ENCODE measurements at regions not wholly inside any gene's neighbourhood (a gene's known extent, or its start where the extent isn't known, plus 50 kb on each side); places are given as distances from the start of the nearest gene placed in this dataset.

- H3K9me3 ChIP-seq (ENCODE audit: control insufficient read depth, insufficient read depth, low read depth, low read length) = no peaks in the 10 kb centered on the region
- H2AFZ ChIP-seq (ENCODE audit: low read length) = no peak overlapping the region
- H3K4me2 ChIP-seq (ENCODE audit: extremely low read depth, insufficient read depth, low read length) = no peak overlapping the region
- no peak for DNase-seq (ENCODE audit: low read depth in 2 of 2)
- H3K36me3 ChIP-seq (ENCODE audit: control insufficient read depth, insufficient read depth, low read length) = no peaks in the 10 kb centered on the region
- H3K79me2 ChIP-seq (ENCODE audit: control insufficient read depth, insufficient read depth, low read length) = no peaks in the 10 kb centered on the region
- H3K4me3 ChIP-seq (replicated peaks in 1 of 4; ENCODE audit: control extremely low read depth in 1 of 4, insufficient read depth in 1 of 4, low read depth in 3 of 4, low read length in 4 of 4) = no peak overlapping the region
- no peaks in the 10 kb centered on the region for H3K27me3 ChIP-seq (ENCODE audit: control insufficient read depth, insufficient read depth, low read length)
- H3K9ac ChIP-seq (ENCODE audit: insufficient read depth, low read length) = no peak overlapping the region
- no peak for TF ChIP-seq EZH2 (IDR thresholded peaks at IDR 0.05; ENCODE audit: low read length, missing control alignments)
- TF ChIP-seq, protein P1, sequence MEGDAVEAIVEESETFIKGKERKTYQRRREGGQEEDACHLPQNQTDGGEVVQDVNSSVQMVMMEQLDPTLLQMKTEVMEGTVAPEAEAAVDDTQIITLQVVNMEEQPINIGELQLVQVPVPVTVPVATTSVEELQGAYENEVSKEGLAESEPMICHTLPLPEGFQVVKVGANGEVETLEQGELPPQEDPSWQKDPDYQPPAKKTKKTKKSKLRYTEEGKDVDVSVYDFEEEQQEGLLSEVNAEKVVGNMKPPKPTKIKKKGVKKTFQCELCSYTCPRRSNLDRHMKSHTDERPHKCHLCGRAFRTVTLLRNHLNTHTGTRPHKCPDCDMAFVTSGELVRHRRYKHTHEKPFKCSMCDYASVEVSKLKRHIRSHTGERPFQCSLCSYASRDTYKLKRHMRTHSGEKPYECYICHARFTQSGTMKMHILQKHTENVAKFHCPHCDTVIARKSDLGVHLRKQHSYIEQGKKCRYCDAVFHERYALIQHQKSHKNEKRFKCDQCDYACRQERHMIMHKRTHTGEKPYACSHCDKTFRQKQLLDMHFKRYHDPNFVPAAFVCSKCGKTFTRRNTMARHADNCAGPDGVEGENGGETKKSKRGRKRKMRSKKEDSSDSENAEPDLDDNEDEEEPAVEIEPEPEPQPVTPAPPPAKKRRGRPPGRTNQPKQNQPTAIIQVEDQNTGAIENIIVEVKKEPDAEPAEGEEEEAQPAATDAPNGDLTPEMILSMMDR (conservative IDR thresholded peaks at IDR 0.05 in 1 of 2, IDR thresholded peaks at IDR 0.05 in 1 of 2; ENCODE audit: low read depth in 1 of 2, low read length in 2 of 2) = no peak
- H3K27ac ChIP-seq (ENCODE audit: insufficient read depth, low read length) = no peak overlapping the region
- no peaks in the 10 kb centered on the region for H4K20me1 ChIP-seq (ENCODE audit: control insufficient read depth, extremely low read depth, insufficient read depth, low read length)
- no peaks in the 10 kb centered on the region for H3K4me1 ChIP-seq (ENCODE audit: control insufficient read depth, extremely low read depth, insufficient read depth, low read length)
Observed at GRCh38 chr10:86591436-86591835, 62.9 kb upstream of the OPN4 start.

- Histone ChIP-seq H2AFZ (ENCODE audit: low read length) (no peak overlapping the region), H3K4me2 (ENCODE audit: extremely low read depth, insufficient read depth, low read length) (no peak overlapping the region)
- no peak for DNase-seq (ENCODE audit: low read depth in 2 of 2)
Observed at GRCh38 chr10:86592413-86592812, 61.9 kb upstream of the OPN4 start.

DNA sequence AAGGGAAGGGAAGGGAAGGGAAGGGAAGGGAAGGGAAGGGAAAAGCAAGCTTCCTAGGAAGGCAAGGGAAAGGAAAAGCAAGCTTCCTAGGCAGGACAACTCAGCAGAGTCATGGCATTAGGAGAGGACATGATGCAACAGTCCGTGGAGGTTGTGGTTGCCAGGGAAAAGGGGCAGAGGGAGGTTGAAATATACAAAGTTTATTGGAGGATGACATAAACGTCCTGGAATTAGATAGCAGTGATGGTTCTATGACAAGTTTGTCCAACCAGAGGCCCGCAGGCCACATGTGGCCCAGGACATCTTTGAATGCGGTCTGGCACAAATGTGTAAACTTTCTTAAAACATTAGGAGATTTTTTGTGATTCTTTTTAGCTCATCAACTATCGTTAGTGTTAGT lies 59.8 kb upstream of the OPN4 start:
- no peaks in the 10 kb centered on the region for H3K9me3 ChIP-seq (ENCODE audit: control insufficient read depth, insufficient read depth, low read depth, low read length)
- DNase-seq (ENCODE audit: low read depth in 2 of 2) = peak; percentile 49 to 56
- no peak overlapping the region for H3K9ac ChIP-seq (ENCODE audit: insufficient read depth, low read length)
- no peaks in the 10 kb centered on the region for H3K27me3 ChIP-seq (ENCODE audit: control insufficient read depth, insufficient read depth, low read length)
- H3K4me1 ChIP-seq (ENCODE audit: control insufficient read depth, extremely low read depth, insufficient read depth, low read length) = no peaks in the 10 kb centered on the region
- H3K4me3 ChIP-seq (replicated peaks in 1 of 4; ENCODE audit: control extremely low read depth in 1 of 4, insufficient read depth in 1 of 4, low read depth in 3 of 4, low read length in 4 of 4) = no peak overlapping the region
- TF ChIP-seq, protein P1 (conservative IDR thresholded peaks at IDR 0.05 in 1 of 2, IDR thresholded peaks at IDR 0.05 in 1 of 2; ENCODE audit: low read depth in 1 of 2, low read length in 2 of 2) = no peak
- H3K4me2 ChIP-seq (ENCODE audit: extremely low read depth, insufficient read depth, low read length) = no peak overlapping the region
- H3K27ac ChIP-seq (ENCODE audit: insufficient read depth, low read length) = no peak overlapping the region
- peak overlapping the region; percentile 17 for H2AFZ ChIP-seq (ENCODE audit: low read length)
- H4K20me1 ChIP-seq (ENCODE audit: control insufficient read depth, extremely low read depth, insufficient read depth, low read length) = no peaks in the 10 kb centered on the region
- no peaks in the 10 kb centered on the region for H3K79me2 ChIP-seq (ENCODE audit: control insufficient read depth, insufficient read depth, low read length)
- H3K36me3 ChIP-seq (ENCODE audit: control insufficient read depth, insufficient read depth, low read length) = no peaks in the 10 kb centered on the region

More at GRCh38 chr10:86592413-86592812, 61.9 kb upstream of the OPN4 start:
- Histone ChIP-seq H3K4me1 (ENCODE audit: control insufficient read depth, extremely low read depth, insufficient read depth, low read length) (no peaks in the 10 kb centered on the region), H3K9me3 (ENCODE audit: control insufficient read depth, insufficient read depth, low read depth, low read length) (no peaks in the 10 kb centered on the region), H3K27me3 (ENCODE audit: control insufficient read depth, insufficient read depth, low read length) (no peaks in the 10 kb centered on the region), H3K79me2 (ENCODE audit: control insufficient read depth, insufficient read depth, low read length) (no peaks in the 10 kb centered on the region), H4K20me1 (ENCODE audit: control insufficient read depth, extremely low read depth, insufficient read depth, low read length) (no peaks in the 10 kb centered on the region), H3K27ac (ENCODE audit: insufficient read depth, low read length) (no peak overlapping the region), H3K36me3 (ENCODE audit: control insufficient read depth, insufficient read depth, low read length) (no peaks in the 10 kb centered on the region), H3K9ac (ENCODE audit: insufficient read depth, low read length) (no peak overlapping the region), H3K4me3 (replicated peaks in 1 of 4; ENCODE audit: control extremely low read depth in 1 of 4, insufficient read depth in 1 of 4, low read depth in 3 of 4, low read length in 4 of 4) (no peak overlapping the region)
- no peak for TF ChIP-seq EZH2 (IDR thresholded peaks at IDR 0.05; ENCODE audit: low read length, missing control alignments)
- TF ChIP-seq, protein P1 (conservative IDR thresholded peaks at IDR 0.05 in 1 of 2, IDR thresholded peaks at IDR 0.05 in 1 of 2; ENCODE audit: low read depth in 1 of 2, low read length in 2 of 2) = no peak
